PC-9 (cell line): ENCODE measurements at regions not wholly inside any gene's neighbourhood (a gene's known extent, or its start where the extent isn't known, plus 50 kb on each side); places are given as distances from the start of the nearest gene placed in this dataset.

Experiments
- BruUV-seq: library from RNA; stranded (reverse); fragments of 400-500 nt; replicated peaks from 2 replicates; lab custom pipeline; 2021; lab: Mats Ljungman, UMichigan
- CTCF ChIA-PET: fragments of 300-600 bp; sonication (Branson Sonifier 250); formaldehyde crosslinking; loops from one replicate; lab custom pipeline; 2022; ENCODE audit warnings: antibody characterized with exemption; lab: Charles Lee
- POLR2A ChIA-PET: fragments of 300-600 bp; sonication (Branson Sonifier 250); formaldehyde crosslinking; loops from one replicate; lab custom pipeline; 2022; ENCODE audit warnings: antibody characterized with exemption; ENCODE audit not compliant: unreplicated experiment; lab: Charles Lee
- DNase-seq, 2 experiments: peaks; one replicate each; pipeline versions ENCODE4 v3.0.0 to v3.0.0-alpha.2; 2015 to 2022; ENCODE audit warnings: mixed read lengths in 1 of 2
- H2AFZ ChIP-seq: fragments of 200-600 bp; sonication (generic); 2 replicates; pipeline ENCODE4 v1.8.1; 2017; ENCODE audit warnings: antibody characterized with exemption
- H3F3A ChIP-seq: fragments of 200-600 bp; sonication (generic); 2 replicates; pipeline ENCODE4 v1.8.1; 2017; ENCODE audit warnings: antibody characterized with exemption, mild to moderate bottlenecking, low read depth; ENCODE audit not compliant: insufficient read depth
- H3K27ac ChIP-seq: fragments of 200-600 bp; sonication (generic); 2 replicates; pipeline ENCODE4 v1.6.1; 2016; ENCODE audit warnings: mixed run types
- H3K27me3 ChIP-seq: fragments of 200-600 bp; sonication (generic); 2 replicates; pipeline ENCODE4 v1.6.1; 2016; ENCODE audit warnings: low read depth, mixed run types; ENCODE audit not compliant: insufficient read depth
- H3K36me3 ChIP-seq: fragments of 200-600 bp; sonication (generic); 2 replicates; pipeline ENCODE4 v1.6.1; 2016; ENCODE audit warnings: low read depth, mixed run types
- H3K4me1 ChIP-seq: fragments of 200-600 bp; sonication (generic); replicated peaks from 2 replicates; pipeline ENCODE4 v1.6.1; 2016; ENCODE audit warnings: mixed run types; ENCODE audit not compliant: insufficient read depth
- H3K4me2 ChIP-seq: fragments of 200-600 bp; sonication (generic); 2 replicates; pipeline ENCODE4 v1.6.1; 2017; ENCODE audit warnings: mixed run types
- H3K4me3 ChIP-seq: fragments of 200-600 bp; sonication (generic); 2 replicates; pipeline ENCODE4 v1.6.1; 2016; ENCODE audit warnings: mixed run types
- H3K79me2 ChIP-seq: fragments of 200-600 bp; sonication (generic); 2 replicates; pipeline ENCODE4 v1.6.1; 2017; ENCODE audit warnings: low read depth, mixed run types
- H3K9me2 ChIP-seq: fragments of 200-600 bp; sonication (generic); 2 replicates; pipeline ENCODE4 v1.8.1; 2017; ENCODE audit warnings: mild to moderate bottlenecking; ENCODE audit not compliant: insufficient read depth
- H3K9me3 ChIP-seq: fragments of 200-600 bp; sonication (generic); 2 replicates; pipeline ENCODE4 v1.8.1; 2016; ENCODE audit warnings: low read depth; ENCODE audit not compliant: insufficient read depth
- H4K20me1 ChIP-seq: fragments of 200-600 bp; sonication (generic); 2 replicates; pipeline ENCODE4 v1.8.1; 2017; ENCODE audit not compliant: insufficient read depth
- EZH2 ChIP-seq: fragments of 200-600 bp; sonication (generic); IDR thresholded peaks from 2 replicates; pipeline ENCODE4 v1.8.0; 2017; ENCODE audit warnings: antibody characterized with exemption, low read depth
- intact Hi-C: fragments of 100-400 bp; cut with micrococcal nuclease; formaldehyde crosslinking; loops from one replicate; pipeline ENCODE4 v1.10.0; 2022; ENCODE audit not compliant: unreplicated experiment
- TF ChIP-seq, protein P1 (sequence below): fragments of 200-600 bp; sonication (generic); conservative IDR thresholded peaks from 2 replicates; pipeline ENCODE4 v1.6.1; 2017; ENCODE audit warnings: mixed run types, antibody characterized with exemption, mild to moderate bottlenecking, moderate library complexity

DNA sequence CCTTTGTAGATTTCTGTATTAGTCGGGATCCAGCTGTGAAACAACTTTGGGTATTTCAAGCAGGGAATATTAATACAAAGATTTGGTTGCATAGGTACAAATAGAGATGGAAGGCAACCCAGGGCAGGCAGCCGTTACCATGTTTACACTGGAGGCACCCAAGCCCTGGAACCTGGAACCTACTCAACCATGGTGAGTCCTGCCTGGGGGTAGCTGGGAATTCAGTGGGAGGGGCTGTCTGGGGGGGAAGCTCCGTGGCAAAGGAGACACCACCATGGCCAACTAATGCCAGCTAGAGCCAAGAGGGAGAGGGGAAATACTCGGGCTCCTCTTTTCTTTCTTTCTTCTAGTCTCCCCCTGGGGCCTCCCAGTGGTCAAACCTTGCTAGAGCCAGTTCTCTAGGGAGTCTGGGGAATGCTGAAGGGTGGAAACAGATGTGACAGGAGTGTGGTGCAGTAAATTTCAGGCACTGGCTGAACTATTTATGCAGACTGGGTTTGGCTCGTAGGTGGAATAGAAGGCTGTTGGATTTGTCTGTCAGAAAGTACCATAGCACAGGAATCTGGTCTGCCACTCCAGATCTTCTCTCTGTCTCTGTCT is 91.9 kb upstream of the CACNA1E start:
- Histone ChIP-seq H4K20me1 (no peaks in the 10 kb centered on the region), H3K79me2 (no peaks in the 10 kb centered on the region), H3K9me3 (no peaks in the 10 kb centered on the region), H3K9me2 (no peaks in the 10 kb centered on the region), H2AFZ (no peak overlapping the region), H3K4me2 (no peak overlapping the region), H3K27me3 (peaks cover 64% of the 10 kb centered on the region), H3K4me1 (no peaks in the 10 kb centered on the region), H3K36me3 (no peaks in the 10 kb centered on the region), H3K4me3 (no peak overlapping the region), H3F3A (no peaks in the 10 kb centered on the region), H3K27ac (no peak overlapping the region)
- no peak for DNase-seq
- CTCF ChIA-PET, result no interaction called here
- POLR2A ChIA-PET, result no interaction called here
- TF ChIP-seq EZH2, result no peak
- TF ChIP-seq, protein P1, sequence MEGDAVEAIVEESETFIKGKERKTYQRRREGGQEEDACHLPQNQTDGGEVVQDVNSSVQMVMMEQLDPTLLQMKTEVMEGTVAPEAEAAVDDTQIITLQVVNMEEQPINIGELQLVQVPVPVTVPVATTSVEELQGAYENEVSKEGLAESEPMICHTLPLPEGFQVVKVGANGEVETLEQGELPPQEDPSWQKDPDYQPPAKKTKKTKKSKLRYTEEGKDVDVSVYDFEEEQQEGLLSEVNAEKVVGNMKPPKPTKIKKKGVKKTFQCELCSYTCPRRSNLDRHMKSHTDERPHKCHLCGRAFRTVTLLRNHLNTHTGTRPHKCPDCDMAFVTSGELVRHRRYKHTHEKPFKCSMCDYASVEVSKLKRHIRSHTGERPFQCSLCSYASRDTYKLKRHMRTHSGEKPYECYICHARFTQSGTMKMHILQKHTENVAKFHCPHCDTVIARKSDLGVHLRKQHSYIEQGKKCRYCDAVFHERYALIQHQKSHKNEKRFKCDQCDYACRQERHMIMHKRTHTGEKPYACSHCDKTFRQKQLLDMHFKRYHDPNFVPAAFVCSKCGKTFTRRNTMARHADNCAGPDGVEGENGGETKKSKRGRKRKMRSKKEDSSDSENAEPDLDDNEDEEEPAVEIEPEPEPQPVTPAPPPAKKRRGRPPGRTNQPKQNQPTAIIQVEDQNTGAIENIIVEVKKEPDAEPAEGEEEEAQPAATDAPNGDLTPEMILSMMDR, result no peak
- intact Hi-C loops, result no loop called here
- BruUV-seq, result no TSS peak

DNA sequence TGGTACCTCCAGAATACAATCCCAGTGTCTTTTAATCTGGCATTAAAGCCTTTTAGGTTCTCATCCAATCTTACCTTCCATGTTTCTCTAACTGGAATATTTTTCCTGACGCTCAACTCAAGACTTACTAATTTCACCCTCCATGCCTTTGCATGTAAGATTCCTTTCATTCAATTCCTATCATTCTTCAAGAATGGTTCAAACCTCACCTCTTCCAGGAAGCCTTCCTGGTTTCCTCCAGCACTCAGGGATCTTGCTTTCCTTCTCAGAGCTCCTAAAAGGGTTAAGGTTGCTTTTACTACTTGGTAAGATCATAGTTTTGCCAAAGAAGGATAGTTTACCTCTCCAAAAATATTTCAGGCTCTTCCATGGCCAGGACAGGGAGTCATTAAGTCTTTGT is 91.2 kb upstream of the CACNA1E start:
- Histone ChIP-seq H3K9me2 (no peaks in the 10 kb centered on the region), H3K36me3 (no peaks in the 10 kb centered on the region), H3K27ac (no peak overlapping the region), H4K20me1 (no peaks in the 10 kb centered on the region), H3K4me1 (no peaks in the 10 kb centered on the region), H3K27me3 (peaks cover 63% of the 10 kb centered on the region), H3K4me3 (no peak overlapping the region), H3K4me2 (no peak overlapping the region), H3K9me3 (no peaks in the 10 kb centered on the region), H3K79me2 (no peaks in the 10 kb centered on the region), H2AFZ (no peak overlapping the region), H3F3A (no peaks in the 10 kb centered on the region)
- TF ChIP-seq, protein P1, result no peak
- no peak for TF ChIP-seq EZH2
- intact Hi-C loops, result no loop called here
- POLR2A ChIA-PET, result no interaction called here
- CTCF ChIA-PET, result interaction anchor here (0.7 kb wide), 1 partner anchor 139 kb away, joined by 3 read pairs; no protein-coding TSS in a partner anchor
- no peak for DNase-seq
- no TSS peak for BruUV-seq

DNA sequence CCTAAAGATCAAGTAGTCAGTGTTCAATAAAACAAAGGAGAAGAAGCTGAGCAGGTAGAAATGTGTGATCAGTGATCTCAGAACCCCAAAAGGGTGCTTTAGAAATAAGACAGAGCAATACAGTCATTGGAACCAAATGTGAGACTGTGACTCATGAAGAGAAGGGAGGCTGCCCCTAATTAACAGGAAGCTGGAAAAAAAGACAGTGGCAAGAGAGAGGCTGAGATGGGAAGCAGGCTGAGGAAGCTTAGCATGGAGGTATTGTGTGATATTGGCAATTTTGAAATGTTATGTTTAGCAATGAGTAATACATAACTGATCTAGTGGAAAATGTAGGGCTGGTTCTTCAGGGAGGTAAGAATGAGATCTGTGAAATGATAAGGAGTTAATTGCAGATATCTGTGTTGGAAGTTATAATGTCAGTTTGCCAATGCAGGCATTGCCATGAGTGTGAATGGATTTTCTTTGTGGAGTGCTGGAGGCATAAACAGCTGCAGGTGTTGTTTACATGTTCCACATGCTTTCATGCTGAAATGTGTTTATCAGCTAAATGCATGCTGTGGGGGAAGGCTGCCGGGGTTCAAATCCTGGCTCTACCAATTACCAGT is 90.6 kb upstream of the CACNA1E start:
- POLR2A ChIA-PET, result no interaction called here
- intact Hi-C loops, result no loop called here
- no peaks in the 10 kb centered on the region for H3F3A ChIP-seq
- no peaks in the 10 kb centered on the region for H3K79me2 ChIP-seq
- DNase-seq, result no peak
- no peak overlapping the region for H2AFZ ChIP-seq
- no peaks in the 10 kb centered on the region for H3K4me1 ChIP-seq
- no peaks in the 10 kb centered on the region for H3K9me3 ChIP-seq
- H3K4me3 ChIP-seq, result no peak overlapping the region
- CTCF ChIA-PET, result interaction anchor here (0.7 kb wide), 1 partner anchor 138 kb away, joined by 3 read pairs; no protein-coding TSS in a partner anchor
- no peak overlapping the region for H3K4me2 ChIP-seq
- no peaks in the 10 kb centered on the region for H3K9me2 ChIP-seq
- no TSS peak for BruUV-seq
- H4K20me1 ChIP-seq, result no peaks in the 10 kb centered on the region
- no peaks in the 10 kb centered on the region for H3K36me3 ChIP-seq
- TF ChIP-seq, protein P1, result no peak
- no peak for TF ChIP-seq EZH2
- H3K27me3 ChIP-seq, result peaks cover 64% of the 10 kb centered on the region
- no peak overlapping the region for H3K27ac ChIP-seq
